ENCODE measurements at regions not wholly inside any gene's neighbourhood (a gene's known extent, or its start where the extent isn't known, plus 50 kb on each side); places are given as distances from the start of the nearest gene placed in this dataset.

GRCh38 chr4:31059753-31060522 is 339.8 kb downstream of the PCDH7 start:
- H3K9me3 ChIP-seq (ENCODE audit: control insufficient read depth, insufficient read depth, low read length) = no peaks in the 10 kb centered on the region
- DNase-seq (no peak), ATAC-seq (no peak)
- Mint-ChIP-seq H3K27me3 (ENCODE audit: low read depth in 2 of 2) (no peaks in the 10 kb centered on the region), H3K4me3 (no peak overlapping the region), H3K9me3 (peaks cover 7 to 9% of the 10 kb centered on the region in 2 donors), H3K27ac (no peak overlapping the region), H3K4me1 (no peaks in the 10 kb centered on the region), H3K36me3 (no peaks in the 10 kb centered on the region)
- WGBS (ENCODE audit: insufficient coverage) = 100% methylated on average over 1 of the region's 2 CpGs
- H3K27me3 ChIP-seq (ENCODE audit: control insufficient read depth, insufficient read depth, low read length) = no peaks in the 10 kb centered on the region
- TF ChIP-seq CTCF (IDR thresholded peaks at IDR 0.05) = no peak
- H3K4me1 ChIP-seq (ENCODE audit: control insufficient read depth, insufficient read depth, low read length) = no peaks in the 10 kb centered on the region
- intact Hi-C loops (cut with micrococcal nuclease) = no loop called here
- no peak overlapping the region for H3K4me3 ChIP-seq (ENCODE audit: low read length)
- no peaks in the 10 kb centered on the region for H3K36me3 ChIP-seq (ENCODE audit: control insufficient read depth, insufficient read depth, low read length)
- H3K27ac ChIP-seq (ENCODE audit: low read length) = no peak overlapping the region

GRCh38 chr4:31065086-31065485 is 344.9 kb downstream of the PCDH7 start:
- no peak for DNase-seq
- H3K36me3 Mint-ChIP-seq = no peaks in the 10 kb centered on the region
- 96% methylated on average over 3 of the region's 3 CpGs for WGBS (ENCODE audit: insufficient coverage)
- H3K27me3 Mint-ChIP-seq (ENCODE audit: low read depth in 2 of 2) = no peaks in the 10 kb centered on the region
- H3K27ac Mint-ChIP-seq = no peak overlapping the region
- no peak for ATAC-seq
- H3K9me3 ChIP-seq (ENCODE audit: control insufficient read depth, insufficient read depth, low read length) = no peaks in the 10 kb centered on the region
- no peaks in the 10 kb centered on the region for H3K4me1 ChIP-seq (ENCODE audit: control insufficient read depth, insufficient read depth, low read length)
- H3K27me3 ChIP-seq (ENCODE audit: control insufficient read depth, insufficient read depth, low read length) = no peaks in the 10 kb centered on the region
- H3K4me3 Mint-ChIP-seq = no peak overlapping the region
- H3K36me3 ChIP-seq (ENCODE audit: control insufficient read depth, insufficient read depth, low read length) = no peaks in the 10 kb centered on the region
- no peak overlapping the region for H3K27ac ChIP-seq (ENCODE audit: low read length)
- TF ChIP-seq CTCF (IDR thresholded peaks at IDR 0.05) = no peak
- H3K4me3 ChIP-seq (ENCODE audit: low read length) = no peak overlapping the region
- intact Hi-C loops (cut with micrococcal nuclease) = no loop called here
- H3K4me1 Mint-ChIP-seq = no peaks in the 10 kb centered on the region
- H3K9me3 Mint-ChIP-seq = peaks cover 3 to 9% of the 10 kb centered on the region in 2 donors

GRCh38 chr4:31068257-31069075 is 348.3 kb downstream of the PCDH7 start:
- 89% methylated on average over 9 of the region's 11 CpGs for WGBS (ENCODE audit: insufficient coverage)
- Mint-ChIP-seq H3K36me3 (no peaks in the 10 kb centered on the region), H3K9me3 (peaks cover 7 to 8% of the 10 kb centered on the region in 2 donors)

More at GRCh38 chr4:31068257-31069075, 348.3 kb downstream of the PCDH7 start:
- Histone ChIP-seq H3K36me3 (ENCODE audit: control insufficient read depth, insufficient read depth, low read length) (no peaks in the 10 kb centered on the region), H3K9me3 (ENCODE audit: control insufficient read depth, insufficient read depth, low read length) (no peaks in the 10 kb centered on the region), H3K4me3 (ENCODE audit: low read length) (no peak overlapping the region), H3K27ac (ENCODE audit: low read length) (no peak overlapping the region), H3K27me3 (ENCODE audit: control insufficient read depth, insufficient read depth, low read length) (no peaks in the 10 kb centered on the region), H3K4me1 (ENCODE audit: control insufficient read depth, insufficient read depth, low read length) (no peaks in the 10 kb centered on the region)
- no peak for TF ChIP-seq CTCF (IDR thresholded peaks at IDR 0.05)
- Mint-ChIP-seq H3K27me3 (ENCODE audit: low read depth in 2 of 2) (no peaks in the 10 kb centered on the region), H3K4me1 (no peaks in the 10 kb centered on the region), H3K27ac (no peak overlapping the region), H3K4me3 (no peak overlapping the region)
- ATAC-seq = no peak
- no peak for DNase-seq
- intact Hi-C loops (cut with micrococcal nuclease) = no loop called here

All from natural killer cell (primary cell).